SK-N-SH treated with all-trans-retinoic acid at 6 μM for 48 hours (cell line): ENCODE measurements at regions not wholly inside any gene's neighbourhood (a gene's known extent, or its start where the extent isn't known, plus 50 kb on each side); places are given as distances from the start of the nearest gene placed in this dataset.

Source experiments
- ARNTL ChIP-seq: fragments of 450-650 bp; formaldehyde crosslinking; IDR thresholded peaks from 2 replicates; pipeline ENCODE4 v1.5.0; 2020; ENCODE audit warnings: low read depth, mild to moderate bottlenecking, moderate library complexity, borderline replicate concordance
- CSDC2 ChIP-seq: fragments of 250-450 bp; sonication (Bioruptor Pico); IDR thresholded peaks from 2 replicates; pipeline ENCODE4 v1.5.0; 2020; ENCODE audit warnings: mild to moderate bottlenecking, moderate library complexity
- OSR1 ChIP-seq: fragments of 250-450 bp; sonication (Bioruptor Pico); IDR thresholded peaks from 2 replicates; pipeline ENCODE4 v1.8.0; 2022; ENCODE audit warnings: moderate library complexity, mild to moderate bottlenecking, inconsistent platforms
- ZFP30 ChIP-seq: fragments of 450-650 bp; formaldehyde crosslinking; IDR thresholded peaks from 2 replicates; pipeline ENCODE4 v1.5.0; 2022; ENCODE audit warnings: mild to moderate bottlenecking, moderate library complexity
- TF ChIP-seq, protein P1 (sequence below): fragments of 250-450 bp; sonication (Bioruptor Pico); IDR thresholded peaks from 2 replicates; pipeline ENCODE4 v1.8.0; 2020; ENCODE audit warnings: mild to moderate bottlenecking, moderate library complexity, borderline replicate concordance
- TF ChIP-seq, protein P2 (sequence below): fragments of 250-450 bp; sonication (Bioruptor Pico); IDR thresholded peaks from 2 replicates; pipeline ENCODE4 v1.8.0; 2021; ENCODE audit warnings: low read depth, mild to moderate bottlenecking, moderate library complexity, borderline replicate concordance
- TF ChIP-seq, protein P3 (sequence below): fragments of 250-450 bp; sonication (Bioruptor Pico); IDR thresholded peaks from 2 replicates; pipeline ENCODE4 v1.5.0; 2020; ENCODE audit warnings: mild to moderate bottlenecking, moderate library complexity

DNA sequence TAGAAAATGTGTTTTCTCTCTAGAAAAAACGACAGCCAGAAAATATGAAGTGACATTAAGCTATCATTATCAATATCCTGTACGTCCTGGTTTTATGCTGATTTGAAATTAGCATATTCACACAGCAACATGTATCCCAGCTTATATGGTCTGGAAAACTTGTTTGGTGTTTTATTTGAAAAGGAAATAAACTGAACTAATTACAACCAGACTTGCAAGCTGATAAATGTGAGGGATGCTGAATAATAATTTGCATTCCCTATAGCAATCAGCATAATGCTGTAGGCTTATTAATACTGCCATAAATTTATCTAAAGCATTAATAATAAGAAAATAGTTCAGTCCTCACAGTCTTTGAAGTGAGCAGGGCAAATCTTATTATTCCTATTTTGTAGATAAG is 336.9 kb upstream of the UMPS start:
- TF ChIP-seq, protein P1, sequence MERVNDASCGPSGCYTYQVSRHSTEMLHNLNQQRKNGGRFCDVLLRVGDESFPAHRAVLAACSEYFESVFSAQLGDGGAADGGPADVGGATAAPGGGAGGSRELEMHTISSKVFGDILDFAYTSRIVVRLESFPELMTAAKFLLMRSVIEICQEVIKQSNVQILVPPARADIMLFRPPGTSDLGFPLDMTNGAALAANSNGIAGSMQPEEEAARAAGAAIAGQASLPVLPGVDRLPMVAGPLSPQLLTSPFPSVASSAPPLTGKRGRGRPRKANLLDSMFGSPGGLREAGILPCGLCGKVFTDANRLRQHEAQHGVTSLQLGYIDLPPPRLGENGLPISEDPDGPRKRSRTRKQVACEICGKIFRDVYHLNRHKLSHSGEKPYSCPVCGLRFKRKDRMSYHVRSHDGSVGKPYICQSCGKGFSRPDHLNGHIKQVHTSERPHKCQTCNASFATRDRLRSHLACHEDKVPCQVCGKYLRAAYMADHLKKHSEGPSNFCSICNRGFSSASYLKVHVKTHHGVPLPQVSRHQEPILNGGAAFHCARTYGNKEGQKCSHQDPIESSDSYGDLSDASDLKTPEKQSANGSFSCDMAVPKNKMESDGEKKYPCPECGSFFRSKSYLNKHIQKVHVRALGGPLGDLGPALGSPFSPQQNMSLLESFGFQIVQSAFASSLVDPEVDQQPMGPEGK (CRISPR knock-in tag), result no peak
- TF ChIP-seq OSR1 (CRISPR knock-in tag) (no peak), CSDC2 (no peak), ARNTL (no peak), ZFP30 (no peak)
- TF ChIP-seq, protein P2, sequence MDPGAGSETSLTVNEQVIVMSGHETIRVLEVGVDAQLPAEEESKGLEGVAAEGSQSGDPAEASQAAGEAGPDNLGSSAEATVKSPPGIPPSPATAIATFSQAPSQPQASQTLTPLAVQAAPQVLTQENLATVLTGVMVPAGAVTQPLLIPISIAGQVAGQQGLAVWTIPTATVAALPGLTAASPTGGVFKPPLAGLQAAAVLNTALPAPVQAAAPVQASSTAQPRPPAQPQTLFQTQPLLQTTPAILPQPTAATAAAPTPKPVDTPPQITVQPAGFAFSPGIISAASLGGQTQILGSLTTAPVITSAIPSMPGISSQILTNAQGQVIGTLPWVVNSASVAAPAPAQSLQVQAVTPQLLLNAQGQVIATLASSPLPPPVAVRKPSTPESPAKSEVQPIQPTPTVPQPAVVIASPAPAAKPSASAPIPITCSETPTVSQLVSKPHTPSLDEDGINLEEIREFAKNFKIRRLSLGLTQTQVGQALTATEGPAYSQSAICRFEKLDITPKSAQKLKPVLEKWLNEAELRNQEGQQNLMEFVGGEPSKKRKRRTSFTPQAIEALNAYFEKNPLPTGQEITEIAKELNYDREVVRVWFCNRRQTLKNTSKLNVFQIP (CRISPR knock-in tag), result no peak
- TF ChIP-seq, protein P3, sequence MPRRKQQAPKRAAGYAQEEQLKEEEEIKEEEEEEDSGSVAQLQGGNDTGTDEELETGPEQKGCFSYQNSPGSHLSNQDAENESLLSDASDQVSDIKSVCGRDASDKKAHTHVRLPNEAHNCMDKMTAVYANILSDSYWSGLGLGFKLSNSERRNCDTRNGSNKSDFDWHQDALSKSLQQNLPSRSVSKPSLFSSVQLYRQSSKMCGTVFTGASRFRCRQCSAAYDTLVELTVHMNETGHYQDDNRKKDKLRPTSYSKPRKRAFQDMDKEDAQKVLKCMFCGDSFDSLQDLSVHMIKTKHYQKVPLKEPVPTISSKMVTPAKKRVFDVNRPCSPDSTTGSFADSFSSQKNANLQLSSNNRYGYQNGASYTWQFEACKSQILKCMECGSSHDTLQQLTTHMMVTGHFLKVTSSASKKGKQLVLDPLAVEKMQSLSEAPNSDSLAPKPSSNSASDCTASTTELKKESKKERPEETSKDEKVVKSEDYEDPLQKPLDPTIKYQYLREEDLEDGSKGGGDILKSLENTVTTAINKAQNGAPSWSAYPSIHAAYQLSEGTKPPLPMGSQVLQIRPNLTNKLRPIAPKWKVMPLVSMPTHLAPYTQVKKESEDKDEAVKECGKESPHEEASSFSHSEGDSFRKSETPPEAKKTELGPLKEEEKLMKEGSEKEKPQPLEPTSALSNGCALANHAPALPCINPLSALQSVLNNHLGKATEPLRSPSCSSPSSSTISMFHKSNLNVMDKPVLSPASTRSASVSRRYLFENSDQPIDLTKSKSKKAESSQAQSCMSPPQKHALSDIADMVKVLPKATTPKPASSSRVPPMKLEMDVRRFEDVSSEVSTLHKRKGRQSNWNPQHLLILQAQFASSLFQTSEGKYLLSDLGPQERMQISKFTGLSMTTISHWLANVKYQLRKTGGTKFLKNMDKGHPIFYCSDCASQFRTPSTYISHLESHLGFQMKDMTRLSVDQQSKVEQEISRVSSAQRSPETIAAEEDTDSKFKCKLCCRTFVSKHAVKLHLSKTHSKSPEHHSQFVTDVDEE (CRISPR knock-in tag), result no peak
